ENCODE measurements at regions not wholly inside any gene's neighbourhood (a gene's known extent, or its start where the extent isn't known, plus 50 kb on each side); places are given as distances from the start of the nearest gene placed in this dataset.
"Not testable (repeated sequence)": the region's sequence is repeated elsewhere in the genome, so short reads cannot be mapped to it uniquely, and the experiment has no call there.

- no peak overlapping the region for H3K4me3 ChIP-seq (replicated peaks; ENCODE audit: low read depth, low read length)
- TF ChIP-seq CTCF (IDR thresholded peaks at IDR 0.05; ENCODE audit: low read depth, low read length, missing control alignments): no peak
- DNase-seq (ENCODE audit: extremely low read depth, low read depth): peak; percentile 77
Observed at GRCh38 chr3:38960042-38960622, 91.6 kb downstream of the SCN11A start.

GRCh38 chr3:38958026-38958720 is 93.6 kb downstream of the SCN11A start:
- no peak for DNase-seq (ENCODE audit: extremely low read depth, low read depth)
- TF ChIP-seq CTCF (IDR thresholded peaks at IDR 0.05; ENCODE audit: low read depth, low read length, missing control alignments): no peak

GRCh38 chr3:38957296-38957695 is 94.4 kb downstream of the SCN11A start:
- DNase-seq (ENCODE audit: extremely low read depth, low read depth): no peak
- no peak overlapping the region for H3K4me3 ChIP-seq (replicated peaks; ENCODE audit: low read depth, low read length)
- no peak for TF ChIP-seq CTCF (IDR thresholded peaks at IDR 0.05; ENCODE audit: low read depth, low read length, missing control alignments)

More at GRCh38 chr3:38958026-38958720, 93.6 kb downstream of the SCN11A start:
- no peak overlapping the region for H3K4me3 ChIP-seq (replicated peaks; ENCODE audit: low read depth, low read length)

GRCh38 chr3:38952721-38953120 is 99.0 kb downstream of the SCN11A start:
- no peak for DNase-seq (ENCODE audit: extremely low read depth, low read depth)
- no peak overlapping the region for H3K4me3 ChIP-seq (replicated peaks; ENCODE audit: low read depth, low read length)
- TF ChIP-seq CTCF (IDR thresholded peaks at IDR 0.05; ENCODE audit: low read depth, low read length, missing control alignments): no peak

- DNase-seq (ENCODE audit: extremely low read depth, low read depth); H3K4me3 ChIP-seq (replicated peaks; ENCODE audit: low read depth, low read length): not testable (repeated sequence)
Observed at GRCh38 chr3:38951167-38951566, 100.6 kb downstream of the SCN11A start.

- no peak for TF ChIP-seq CTCF (IDR thresholded peaks at IDR 0.05; ENCODE audit: low read depth, low read length, missing control alignments)
- DNase-seq (ENCODE audit: extremely low read depth, low read depth): no peak
- no peak overlapping the region for H3K4me3 ChIP-seq (replicated peaks; ENCODE audit: low read depth, low read length)
Observed at GRCh38 chr3:38950581-38950980, 101.2 kb downstream of the SCN11A start.

GRCh38 chr3:38949994-38950393 is 101.8 kb downstream of the SCN11A start:
- no peak for TF ChIP-seq CTCF (IDR thresholded peaks at IDR 0.05; ENCODE audit: low read depth, low read length, missing control alignments)
- no peak for DNase-seq (ENCODE audit: extremely low read depth, low read depth)
- no peak overlapping the region for H3K4me3 ChIP-seq (replicated peaks; ENCODE audit: low read depth, low read length)

Measured in HFF-Myc (cell line).